Muscle layer of duodenum (tissue), 2 donors: ENCODE measurements at regions not wholly inside any gene's neighbourhood (a gene's known extent, or its start where the extent isn't known, plus 50 kb on each side); places are given as distances from the start of the nearest gene placed in this dataset.

Experiments used
- H3K27ac ChIP-seq: one replicate; pipeline ENCODE4 v1.7.0; 2013; ENCODE audit warnings: mild to moderate bottlenecking, low read length
- H3K27me3 ChIP-seq: one replicate; pipeline ENCODE4 v1.7.0; 2013; ENCODE audit warnings: low read depth, mild to moderate bottlenecking, control low read depth, low read length
- H3K36me3 ChIP-seq, 2 donors: one replicate each; pipeline ENCODE4 v1.7.0; 2013; ENCODE audit warnings: low read length in 2 of 2, control low read depth in 1 of 2, mild to moderate bottlenecking in 1 of 2; ENCODE audit not compliant: insufficient read depth in 2 of 2, control insufficient read depth in 1 of 2
- H3K4me1 ChIP-seq, 2 donors: one replicate each; pipeline ENCODE4 v1.7.0; 2013; ENCODE audit warnings: low read length in 2 of 2, mild to moderate bottlenecking in 2 of 2, control low read depth in 1 of 2, moderate library complexity in 1 of 2; ENCODE audit not compliant: insufficient read depth in 2 of 2, control insufficient read depth in 1 of 2
- H3K4me3 ChIP-seq, 2 donors: one replicate each; pipeline ENCODE4 v1.7.0; 2013; ENCODE audit warnings: low read length in 2 of 2, low read depth in 1 of 2, mild to moderate bottlenecking in 1 of 2
- H3K9me3 ChIP-seq, 2 donors: one replicate each; pipeline ENCODE4 v1.7.0; 2013; ENCODE audit warnings: low read length in 2 of 2, control low read depth in 1 of 2, mild to moderate bottlenecking in 1 of 2; ENCODE audit not compliant: control insufficient read depth in 1 of 2
- donor health status: healthy.

- Histone ChIP-seq H3K4me3 (no peak overlapping the region), H3K4me1 (peaks cover 12 to 25% of the 10 kb centered on the region in 2 donors), H3K27me3 (no peaks in the 10 kb centered on the region), H3K27ac (no peak overlapping the region), H3K36me3 (no peaks in the 10 kb centered on the region), H3K9me3 (no peaks in the 10 kb centered on the region)
Observed at GRCh38 chr14:22423958-22424357, 165.1 kb downstream of the DAD1 start.

GRCh38 chr14:22422238-22422637, 166.8 kb downstream of the DAD1 start:
- Histone ChIP-seq H3K9me3 (no peaks in the 10 kb centered on the region), H3K4me1 (peaks cover 0 to 8% of the 10 kb centered on the region in 2 donors), H3K36me3 (no peaks in the 10 kb centered on the region), H3K4me3 (no peak overlapping the region), H3K27me3 (no peaks in the 10 kb centered on the region), H3K27ac (no peak overlapping the region)

- Histone ChIP-seq H3K4me3 (no peak overlapping the region), H3K4me1 (no peaks in the 10 kb centered on the region), H3K27me3 (no peaks in the 10 kb centered on the region), H3K27ac (no peak overlapping the region), H3K9me3 (no peaks in the 10 kb centered on the region), H3K36me3 (no peaks in the 10 kb centered on the region)
Observed at GRCh38 chr14:22420598-22421186, 168.3 kb downstream of the DAD1 start.

- no peaks in the 10 kb centered on the region for H3K4me1 ChIP-seq
- no peaks in the 10 kb centered on the region for H3K36me3 ChIP-seq
- H3K27me3 ChIP-seq: no peaks in the 10 kb centered on the region
- no peaks in the 10 kb centered on the region for H3K9me3 ChIP-seq
- H3K4me3 ChIP-seq: no peak overlapping the region
- no peak overlapping the region for H3K27ac ChIP-seq
Observed at GRCh38 chr14:22419620-22420019, 169.4 kb downstream of the DAD1 start.

- no peak overlapping the region for H3K4me3 ChIP-seq
- H3K4me1 ChIP-seq: no peaks in the 10 kb centered on the region
- no peak overlapping the region for H3K27ac ChIP-seq
- no peaks in the 10 kb centered on the region for H3K36me3 ChIP-seq
- no peaks in the 10 kb centered on the region for H3K9me3 ChIP-seq
- H3K27me3 ChIP-seq: no peaks in the 10 kb centered on the region
Observed at GRCh38 chr14:22418631-22419030, 170.4 kb downstream of the DAD1 start.

GRCh38 chr14:22417914-22418313, 171.1 kb downstream of the DAD1 start:
- Histone ChIP-seq H3K27me3 (no peaks in the 10 kb centered on the region), H3K4me1 (no peaks in the 10 kb centered on the region), H3K4me3 (no peak overlapping the region), H3K36me3 (no peaks in the 10 kb centered on the region), H3K9me3 (no peaks in the 10 kb centered on the region), H3K27ac (no peak overlapping the region)

GRCh38 chr14:22416193-22416592, 172.8 kb downstream of the DAD1 start:
- Histone ChIP-seq H3K4me3 (no peak overlapping the region), H3K27ac (no peak overlapping the region), H3K27me3 (no peaks in the 10 kb centered on the region), H3K4me1 (no peaks in the 10 kb centered on the region), H3K9me3 (no peaks in the 10 kb centered on the region), H3K36me3 (no peaks in the 10 kb centered on the region)

- H3K27ac ChIP-seq: no peak overlapping the region
- no peaks in the 10 kb centered on the region for H3K27me3 ChIP-seq
- H3K36me3 ChIP-seq: no peaks in the 10 kb centered on the region
- H3K4me1 ChIP-seq: no peaks in the 10 kb centered on the region
- H3K4me3 ChIP-seq: no peak overlapping the region
- H3K9me3 ChIP-seq: no peaks in the 10 kb centered on the region
Observed at GRCh38 chr14:22415605-22415959, 173.4 kb downstream of the DAD1 start.

- H3K27ac ChIP-seq: no peak overlapping the region
- H3K4me1 ChIP-seq: no peaks in the 10 kb centered on the region
- no peak overlapping the region for H3K4me3 ChIP-seq
- no peaks in the 10 kb centered on the region for H3K27me3 ChIP-seq
- no peaks in the 10 kb centered on the region for H3K9me3 ChIP-seq
- no peaks in the 10 kb centered on the region for H3K36me3 ChIP-seq
Observed at GRCh38 chr14:22414876-22415604, 174.0 kb downstream of the DAD1 start.

GRCh38 chr14:22412926-22413411, 176.1 kb downstream of the DAD1 start:
- Histone ChIP-seq H3K27ac (no peak overlapping the region), H3K9me3 (no peaks in the 10 kb centered on the region), H3K36me3 (no peaks in the 10 kb centered on the region), H3K4me1 (no peaks in the 10 kb centered on the region), H3K4me3 (no peak overlapping the region), H3K27me3 (no peaks in the 10 kb centered on the region)

GRCh38 chr14:22411398-22412055, 177.5 kb downstream of the DAD1 start:
- Histone ChIP-seq H3K27ac (no peak overlapping the region), H3K9me3 (no peaks in the 10 kb centered on the region), H3K36me3 (no peaks in the 10 kb centered on the region), H3K4me1 (no peaks in the 10 kb centered on the region), H3K4me3 (no peak overlapping the region), H3K27me3 (no peaks in the 10 kb centered on the region)
